GM13977 (cell line): ENCODE measurements at regions not wholly inside any gene's neighbourhood (a gene's known extent, or its start where the extent isn't known, plus 50 kb on each side); places are given as distances from the start of the nearest gene placed in this dataset.
"Not testable (repeated sequence)": the region's sequence is repeated elsewhere in the genome, so short reads cannot be mapped to it uniquely, and the experiment has no call there.

ENCODE experiments used
- DNase-seq: peaks from one replicate; pipeline ENCODE4 v3.0.0; 2012; ENCODE audit warnings: low spot score
- CTCF ChIP-seq: IDR thresholded peaks from 2 replicates; pipeline ENCODE4 v1.5.1; 2012; ENCODE audit warnings: mild to moderate bottlenecking, control low read depth; ENCODE audit not compliant: insufficient read depth; ENCODE audit errors: extremely low read depth, missing control alignments
- in situ Hi-C: fragments of 300-500 bp; cut with MboI; formaldehyde crosslinking; loops from one replicate; pipeline ENCODE4 v1.12.0; 2022; ENCODE audit warnings: low sequenced_read_pairs, low pct_unique_long_range_greater_than_20kb, mixed read lengths, inconsistent platforms; ENCODE audit not compliant: unreplicated experiment

- TF ChIP-seq CTCF: no peak
- in situ Hi-C loops: no loop called here
- DNase-seq: no peak
Observed at GRCh38 chr9:113738496-113738892, 137.6 kb upstream of the ZNF618 start.

- TF ChIP-seq CTCF: no peak
- DNase-seq: no peak
- in situ Hi-C loops: no loop called here
Observed at GRCh38 chr9:113738893-113739604, 137.1 kb upstream of the ZNF618 start.

GRCh38 chr9:113739605-113740507 is 136.3 kb upstream of the ZNF618 start:
- in situ Hi-C loops, DNase-seq: not testable (repeated sequence)

GRCh38 chr9:113740508-113741500 is 135.3 kb upstream of the ZNF618 start:
- in situ Hi-C loops, DNase-seq: not testable (repeated sequence)

- TF ChIP-seq CTCF: no peak
- no peak for DNase-seq
- in situ Hi-C loops: no loop called here
Observed at GRCh38 chr9:113741886-113742854, 133.9 kb upstream of the ZNF618 start.

- DNase-seq: no peak
- no peak for TF ChIP-seq CTCF
Observed at GRCh38 chr9:113742878-113743277, 133.2 kb upstream of the ZNF618 start.

More at GRCh38 chr9:113742878-113743277, 133.2 kb upstream of the ZNF618 start:
- in situ Hi-C loops: no loop called here
